ENCODE measurements at regions not wholly inside any gene's neighbourhood (a gene's known extent, or its start where the extent isn't known, plus 50 kb on each side); places are given as distances from the start of the nearest gene placed in this dataset.

GRCh38 chr2:163173591-163173990 lies 335.0 kb upstream of the KCNH7 start:
- no peak for DNase-seq (ENCODE audit: low spot score)
- H3K4me1 Mint-ChIP-seq (ENCODE audit: unreplicated experiment): peaks cover 3% of the 10 kb centered on the region
- H3K9me3 Mint-ChIP-seq (ENCODE audit: unreplicated experiment): no peaks in the 10 kb centered on the region
- no peak overlapping the region for H3K4me3 Mint-ChIP-seq (ENCODE audit: unreplicated experiment)
- no peaks in the 10 kb centered on the region for H3K27me3 Mint-ChIP-seq (ENCODE audit: unreplicated experiment)
- no peak for TF ChIP-seq CTCF (IDR thresholded peaks at IDR 0.05; ENCODE audit: unreplicated experiment)
- H3K27ac Mint-ChIP-seq (ENCODE audit: unreplicated experiment): no peak overlapping the region
- no peaks in the 10 kb centered on the region for H3K36me3 Mint-ChIP-seq (ENCODE audit: low read depth, unreplicated experiment)

GRCh38 chr2:163171786-163172530 lies 333.4 kb upstream of the KCNH7 start:
- no peak overlapping the region for H3K27ac Mint-ChIP-seq (ENCODE audit: unreplicated experiment)
- H3K36me3 Mint-ChIP-seq (ENCODE audit: low read depth, unreplicated experiment): no peaks in the 10 kb centered on the region
- no peak for TF ChIP-seq CTCF (IDR thresholded peaks at IDR 0.05; ENCODE audit: unreplicated experiment)
- no peak for DNase-seq (ENCODE audit: low spot score)
- no peaks in the 10 kb centered on the region for H3K27me3 Mint-ChIP-seq (ENCODE audit: unreplicated experiment)
- no peak overlapping the region for H3K4me3 Mint-ChIP-seq (ENCODE audit: unreplicated experiment)
- H3K4me1 Mint-ChIP-seq (ENCODE audit: unreplicated experiment): peaks cover 3% of the 10 kb centered on the region
- H3K9me3 Mint-ChIP-seq (ENCODE audit: unreplicated experiment): no peaks in the 10 kb centered on the region

GRCh38 chr2:163157891-163158496 lies 319.4 kb upstream of the KCNH7 start:
- Mint-ChIP-seq H3K4me3 (ENCODE audit: unreplicated experiment) (no peak overlapping the region), H3K36me3 (ENCODE audit: low read depth, unreplicated experiment) (no peaks in the 10 kb centered on the region), H3K27me3 (ENCODE audit: unreplicated experiment) (no peaks in the 10 kb centered on the region), H3K9me3 (ENCODE audit: unreplicated experiment) (no peaks in the 10 kb centered on the region), H3K4me1 (ENCODE audit: unreplicated experiment) (peaks cover 8% of the 10 kb centered on the region), H3K27ac (ENCODE audit: unreplicated experiment) (no peak overlapping the region)
- no peak for DNase-seq (ENCODE audit: low spot score)
- TF ChIP-seq CTCF (IDR thresholded peaks at IDR 0.05; ENCODE audit: unreplicated experiment): no peak

- Mint-ChIP-seq H3K36me3 (ENCODE audit: low read depth, unreplicated experiment) (no peaks in the 10 kb centered on the region), H3K27me3 (ENCODE audit: unreplicated experiment) (no peaks in the 10 kb centered on the region), H3K4me1 (ENCODE audit: unreplicated experiment) (peaks cover 8% of the 10 kb centered on the region), H3K4me3 (ENCODE audit: unreplicated experiment) (no peak overlapping the region), H3K9me3 (ENCODE audit: unreplicated experiment) (no peaks in the 10 kb centered on the region), H3K27ac (ENCODE audit: unreplicated experiment) (no peak overlapping the region)
- TF ChIP-seq CTCF (IDR thresholded peaks at IDR 0.05; ENCODE audit: unreplicated experiment): no peak
- no peak for DNase-seq (ENCODE audit: low spot score)
Observed at GRCh38 chr2:163157411-163157810, 318.8 kb upstream of the KCNH7 start.

- Mint-ChIP-seq H3K36me3 (ENCODE audit: low read depth, unreplicated experiment) (no peaks in the 10 kb centered on the region), H3K27ac (ENCODE audit: unreplicated experiment) (no peak overlapping the region), H3K9me3 (ENCODE audit: unreplicated experiment) (no peaks in the 10 kb centered on the region), H3K4me1 (ENCODE audit: unreplicated experiment) (peaks cover 8% of the 10 kb centered on the region), H3K4me3 (ENCODE audit: unreplicated experiment) (no peak overlapping the region), H3K27me3 (ENCODE audit: unreplicated experiment) (no peaks in the 10 kb centered on the region)
- no peak for DNase-seq (ENCODE audit: low spot score)
- no peak for TF ChIP-seq CTCF (IDR thresholded peaks at IDR 0.05; ENCODE audit: unreplicated experiment)
Observed at GRCh38 chr2:163155925-163156324, 317.4 kb upstream of the KCNH7 start.
